A549 (cell line): ENCODE measurements at regions not wholly inside any gene's neighbourhood (a gene's known extent, or its start where the extent isn't known, plus 50 kb on each side); places are given as distances from the start of the nearest gene placed in this dataset.
"Not testable (repeated sequence)": the region's sequence is repeated elsewhere in the genome, so short reads cannot be mapped to it uniquely, and the experiment has no call there.

Experiments used
- ATAC-seq, 2 experiments: fragments of 200-7000 bp in 1 of 2; fragments of >200 bp in 1 of 2; cut with Nextera tagmentation in 1 of 2; cut with Tn5 transposase in 1 of 2; 3 replicates each; pipeline versions ENCODE4 v1.8.0 to v1.9.1; 2018 to 2020; ENCODE audit warnings: mild to moderate bottlenecking in 1 of 2, moderate library complexity in 1 of 2
- CTCF ChIA-PET: fragments of 300-600 bp; sonication (Branson Sonifier 250); formaldehyde crosslinking; extraction: SDS; loops from one replicate; lab custom pipeline; 2021; ENCODE audit warnings: antibody characterized with exemption, inconsistent platforms; lab: Yijun Ruan, JAX
- POLR2A ChIA-PET: fragments of 350-600 bp; formaldehyde crosslinking; extraction: SDS; loops from one replicate; lab custom pipeline; 2021; ENCODE audit warnings: antibody characterized with exemption, inconsistent platforms; lab: Yijun Ruan, JAX
- DNase-seq, 2 experiments: peaks; one replicate each; pipeline versions ENCODE4 v3.0.0 to v3.0.0-alpha.2; 2011 to 2016; ENCODE audit warnings: low read depth in 1 of 2, low spot score in 1 of 2
- FAIRE-seq: peaks from 2 replicates; lab custom pipeline; 2011; peaks lifted over from hg19 to GRCh38; lab: Jason Lieb, UNC
- H3K27ac ChIP-seq, 2 experiments: fragments of >200 bp; sonication (Bioruptor Twin); formaldehyde crosslinking; 3 replicates each; pipeline ENCODE4 v1.5.1; 2016 to 2017
- H3K4me1 ChIP-seq: fragments of >200 bp; sonication (Bioruptor Twin); formaldehyde crosslinking; 3 replicates; pipeline ENCODE4 v1.6.1; 2016
- H3K4me2 ChIP-seq: fragments of >200 bp; sonication (Bioruptor Twin); formaldehyde crosslinking; 3 replicates; pipeline ENCODE4 v1.6.1; 2016
- H3K4me3 ChIP-seq: fragments of >200 bp; sonication (Bioruptor Twin); formaldehyde crosslinking; 3 replicates; pipeline ENCODE4 v1.5.1; 2016
- H3K9me3 ChIP-seq: fragments of >200 bp; sonication (Bioruptor Twin); formaldehyde crosslinking; 3 replicates; pipeline ENCODE4 v1.6.1; 2016
- BHLHE40 ChIP-seq: IDR thresholded peaks from 2 replicates; pipeline ENCODE4 v1.6.1; 2012; ENCODE audit warnings: low read depth, low read length, inconsistent platforms
- CBX8 ChIP-seq: fragments of 200-600 bp; sonication (generic); IDR thresholded peaks from 2 replicates; pipeline ENCODE4 v1.6.1; 2016
- CEBPB ChIP-seq, 2 experiments: fragments of >200 bp in 1 of 2; sonication (Bioruptor Twin) in 1 of 2; formaldehyde crosslinking in 1 of 2; IDR thresholded peaks; 2 replicates each; pipeline ENCODE4 v1.6.1; 2012 to 2016
- CHD2 ChIP-seq: fragments of 150-350 bp; IDR thresholded peaks from 2 replicates; pipeline ENCODE4 v1.6.1; 2014; ENCODE audit warnings: low read length; ENCODE audit not compliant: partially characterized antibody
- EHF ChIP-seq: fragments of 250-450 bp; sonication (Bioruptor Pico); IDR thresholded peaks from 2 replicates; pipeline ENCODE4 v1.5.0; 2020; ENCODE audit warnings: mild to moderate bottlenecking
- EHMT2 ChIP-seq: fragments of 200-600 bp; sonication (generic); IDR thresholded peaks from 2 replicates; pipeline ENCODE4 v1.6.1; 2016; ENCODE audit warnings: antibody characterized with exemption, low read depth, mild to moderate bottlenecking, moderate library complexity
- GATA3 ChIP-seq: IDR thresholded peaks from 2 replicates; pipeline ENCODE4 v1.6.1; 2012; ENCODE audit warnings: borderline replicate concordance
- HEYL ChIP-seq: fragments of 250-450 bp; sonication (Bioruptor Pico); IDR thresholded peaks from 2 replicates; pipeline ENCODE4 v1.8.0; 2021; ENCODE audit warnings: mild to moderate bottlenecking, moderate library complexity
- HMGXB4 ChIP-seq: fragments of 250-450 bp; sonication (Bioruptor Pico); IDR thresholded peaks from 2 replicates; pipeline ENCODE4 v1.5.0; 2021; ENCODE audit warnings: mild to moderate bottlenecking, moderate library complexity, borderline replicate concordance
- HOXA7 ChIP-seq: fragments of 250-450 bp; sonication (Bioruptor Pico); IDR thresholded peaks from 2 replicates; pipeline ENCODE4 v1.5.0; 2020; ENCODE audit warnings: mild to moderate bottlenecking, moderate library complexity
- MAFK ChIP-seq: fragments of 450-650 bp; IDR thresholded peaks from 2 replicates; pipeline ENCODE4 v1.6.1; 2014; ENCODE audit not compliant: partially characterized antibody
- MAZ ChIP-seq: fragments of 150-350 bp; IDR thresholded peaks from 2 replicates; pipeline ENCODE4 v1.6.1; 2014; ENCODE audit warnings: antibody characterized with exemption, low read depth, low read length, borderline replicate concordance
- NPAS2 ChIP-seq: fragments of 250-450 bp; sonication (Bioruptor Pico); IDR thresholded peaks from 2 replicates; pipeline ENCODE4 v1.8.0; 2022; ENCODE audit warnings: mild to moderate bottlenecking, moderate library complexity, borderline replicate concordance
- PHF8 ChIP-seq: fragments of 200-600 bp; sonication (generic); IDR thresholded peaks from 2 replicates; pipeline ENCODE4 v1.6.1; 2016; ENCODE audit warnings: low read depth, mild to moderate bottlenecking, antibody characterized with exemption, moderate library complexity, borderline replicate concordance
- RAD21 ChIP-seq, 2 experiments: fragments of >200 bp in 1 of 2; sonication (Bioruptor Twin) in 1 of 2; formaldehyde crosslinking in 1 of 2; IDR thresholded peaks in 1 of 2; conservative IDR thresholded peaks in 1 of 2; 2 replicates in 1 of 2; 3 replicates in 1 of 2; pipeline ENCODE4 v1.6.1; 2012 to 2018; ENCODE audit warnings: inconsistent platforms in 1 of 2
- REST ChIP-seq: fragments of 200-600 bp; sonication (generic); IDR thresholded peaks from 2 replicates; pipeline ENCODE4 v1.6.1; 2016; ENCODE audit warnings: antibody characterized with exemption, mild to moderate bottlenecking, moderate library complexity
- RNF2 ChIP-seq: fragments of 200-600 bp; sonication (generic); IDR thresholded peaks from 2 replicates; pipeline ENCODE4 v1.6.1; 2016; ENCODE audit warnings: low read depth, mild to moderate bottlenecking, antibody characterized with exemption, moderate library complexity, borderline replicate concordance
- SREBF2 ChIP-seq: fragments of 450-650 bp; IDR thresholded peaks from 2 replicates; pipeline ENCODE4 v1.6.1; 2014; ENCODE audit warnings: mild to moderate bottlenecking, moderate library complexity
- ZFP36 ChIP-seq: fragments of 450-650 bp; IDR thresholded peaks from 2 replicates; pipeline ENCODE4 v1.6.1; 2014; ENCODE audit warnings: borderline replicate concordance; ENCODE audit not compliant: partially characterized antibody
- ZNF302 ChIP-seq: fragments of 250-450 bp; sonication (Bioruptor Pico); IDR thresholded peaks from 2 replicates; pipeline ENCODE4 v1.9.0; 2021; ENCODE audit warnings: inconsistent platforms, mild to moderate bottlenecking, moderate library complexity
- WGBS: methylation state at CpG from one replicate; pipeline ENCODE4 v1.1.6; 2017; ENCODE audit errors: missing lambda C conversion rate; 5-methylcytosine and 5-hydroxymethylcytosine counted together
- TF ChIP-seq, protein P1 (sequence below): fragments of >200 bp; sonication (Bioruptor Twin); formaldehyde crosslinking; IDR thresholded peaks from 3 replicates; pipeline ENCODE4 v1.6.1; 2016
- TF ChIP-seq, protein P2 (sequence below): fragments of >200 bp; sonication (Bioruptor Twin); formaldehyde crosslinking; IDR thresholded peaks from 2 replicates; pipeline ENCODE4 v1.6.1; 2016
- TF ChIP-seq, protein P3 (sequence below): fragments of 250-450 bp; sonication (Bioruptor Pico); IDR thresholded peaks from 2 replicates; pipeline ENCODE4 v1.5.0; 2020; ENCODE audit warnings: low read depth, mild to moderate bottlenecking, moderate library complexity

- FAIRE-seq = no peak
- Histone ChIP-seq H3K4me2 (no peak overlapping the region), H3K9me3 (no peaks in the 10 kb centered on the region), H3K4me3 (no peak overlapping the region), H3K27ac (no peak overlapping the region), H3K4me1 (no peaks in the 10 kb centered on the region)
- CTCF ChIA-PET = interaction anchor here (1.2 kb wide), 1 partner anchor 16 kb away, joined by 5 read pairs; no protein-coding TSS in a partner anchor
- ATAC-seq = peak; percentile 59 to 70; a peak in 3 of 6 replicates
- 51% methylated on average over 3 of the region's 3 CpGs for WGBS
- DNase-seq = peak in 1 of 2 experiments; percentile 33
- POLR2A ChIA-PET = no interaction called here
- TF ChIP-seq, protein P1, sequence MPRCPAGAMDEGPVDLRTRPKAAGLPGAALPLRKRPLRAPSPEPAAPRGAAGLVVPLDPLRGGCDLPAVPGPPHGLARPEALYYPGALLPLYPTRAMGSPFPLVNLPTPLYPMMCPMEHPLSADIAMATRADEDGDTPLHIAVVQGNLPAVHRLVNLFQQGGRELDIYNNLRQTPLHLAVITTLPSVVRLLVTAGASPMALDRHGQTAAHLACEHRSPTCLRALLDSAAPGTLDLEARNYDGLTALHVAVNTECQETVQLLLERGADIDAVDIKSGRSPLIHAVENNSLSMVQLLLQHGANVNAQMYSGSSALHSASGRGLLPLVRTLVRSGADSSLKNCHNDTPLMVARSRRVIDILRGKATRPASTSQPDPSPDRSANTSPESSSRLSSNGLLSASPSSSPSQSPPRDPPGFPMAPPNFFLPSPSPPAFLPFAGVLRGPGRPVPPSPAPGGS = no peak
- TF ChIP-seq CEBPB (IDR thresholded peaks at IDR 0.05) (no peak), SREBF2 (no peak), HEYL (CRISPR knock-in tag) (no peak), MAZ (no peak), ZFP36 (no peak), HOXA7 (CRISPR knock-in tag) (no peak), EHMT2 (no peak), EHF (no peak), CBX8 (no peak)
These were observed 276.0 kb downstream of the TFAP2A start for GRCh38 chr6:10138917-10139316.

DNA sequence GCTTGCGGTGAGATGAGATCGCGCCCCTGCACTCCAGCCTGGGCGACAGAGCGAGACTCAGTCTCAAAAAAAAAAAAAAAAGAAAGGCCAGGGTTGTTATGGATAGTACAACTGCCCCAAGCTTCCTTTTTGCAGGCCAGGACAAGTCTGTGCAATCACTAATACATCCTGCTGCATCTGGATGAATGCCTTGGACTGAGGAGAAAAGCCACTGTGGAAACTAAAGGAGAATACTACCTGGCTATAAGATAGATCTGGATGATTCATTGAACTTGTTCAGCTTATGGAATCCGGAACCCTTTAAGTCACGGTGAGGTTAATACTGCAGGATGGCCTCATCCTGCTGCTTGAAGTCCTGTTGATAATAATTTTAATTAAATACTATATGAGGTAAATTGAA is 278.2 kb downstream of the TFAP2A start:
- DNase-seq (no peak), ATAC-seq (no peak), FAIRE-seq (no peak)
- 93% methylated on average over 7 of the region's 7 CpGs for WGBS
- CTCF ChIA-PET = no interaction called here
- TF ChIP-seq RNF2 = no peak
- TF ChIP-seq REST = no peak
- no peak for TF ChIP-seq EHMT2
- no peak for TF ChIP-seq HEYL (CRISPR knock-in tag)
- no peak for TF ChIP-seq HOXA7 (CRISPR knock-in tag)
- TF ChIP-seq, protein P2, sequence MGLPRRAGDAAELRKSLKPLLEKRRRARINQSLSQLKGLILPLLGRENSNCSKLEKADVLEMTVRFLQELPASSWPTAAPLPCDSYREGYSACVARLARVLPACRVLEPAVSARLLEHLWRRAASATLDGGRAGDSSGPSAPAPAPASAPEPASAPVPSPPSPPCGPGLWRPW = no peak
- TF ChIP-seq MAFK = no peak
- no peak for TF ChIP-seq ZNF302
- no peak for TF ChIP-seq HMGXB4
- no peak for TF ChIP-seq CHD2
- no peak for TF ChIP-seq BHLHE40
- no peak for TF ChIP-seq MAZ
- TF ChIP-seq NPAS2 = no peak
- TF ChIP-seq, protein P3, sequence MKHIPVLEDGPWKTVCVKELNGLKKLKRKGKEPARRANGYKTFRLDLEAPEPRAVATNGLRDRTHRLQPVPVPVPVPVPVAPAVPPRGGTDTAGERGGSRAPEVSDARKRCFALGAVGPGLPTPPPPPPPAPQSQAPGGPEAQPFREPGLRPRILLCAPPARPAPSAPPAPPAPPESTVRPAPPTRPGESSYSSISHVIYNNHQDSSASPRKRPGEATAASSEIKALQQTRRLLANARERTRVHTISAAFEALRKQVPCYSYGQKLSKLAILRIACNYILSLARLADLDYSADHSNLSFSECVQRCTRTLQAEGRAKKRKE (CRISPR knock-in tag) = no peak
- TF ChIP-seq PHF8 = no peak
- TF ChIP-seq ZFP36 = no peak
- TF ChIP-seq GATA3 = no peak
- no peak for TF ChIP-seq SREBF2
- no peak for TF ChIP-seq RAD21 (conservative IDR thresholded peaks at IDR 0.05 in 1 of 2, IDR thresholded peaks at IDR 0.05 in 1 of 2)
- no peak overlapping the region for H3K27ac ChIP-seq
- H3K4me1 ChIP-seq = no peaks in the 10 kb centered on the region
- no peaks in the 10 kb centered on the region for H3K9me3 ChIP-seq
- H3K4me3 ChIP-seq = no peak overlapping the region
- POLR2A ChIA-PET = no interaction called here
- H3K4me2 ChIP-seq = no peak overlapping the region

GRCh38 chr6:10134185-10134584 is 280.7 kb downstream of the TFAP2A start:
- H3K4me2 ChIP-seq, H3K4me3 ChIP-seq, CTCF ChIA-PET, H3K4me1 ChIP-seq, H3K9me3 ChIP-seq, POLR2A ChIA-PET, ATAC-seq, H3K27ac ChIP-seq, FAIRE-seq, DNase-seq: not testable (repeated sequence)
- 75% methylated on average over 12 of the region's 14 CpGs for WGBS
